ENCODE measurements at regions not wholly inside any gene's neighbourhood (a gene's known extent, or its start where the extent isn't known, plus 50 kb on each side); places are given as distances from the start of the nearest gene placed in this dataset.

DNA sequence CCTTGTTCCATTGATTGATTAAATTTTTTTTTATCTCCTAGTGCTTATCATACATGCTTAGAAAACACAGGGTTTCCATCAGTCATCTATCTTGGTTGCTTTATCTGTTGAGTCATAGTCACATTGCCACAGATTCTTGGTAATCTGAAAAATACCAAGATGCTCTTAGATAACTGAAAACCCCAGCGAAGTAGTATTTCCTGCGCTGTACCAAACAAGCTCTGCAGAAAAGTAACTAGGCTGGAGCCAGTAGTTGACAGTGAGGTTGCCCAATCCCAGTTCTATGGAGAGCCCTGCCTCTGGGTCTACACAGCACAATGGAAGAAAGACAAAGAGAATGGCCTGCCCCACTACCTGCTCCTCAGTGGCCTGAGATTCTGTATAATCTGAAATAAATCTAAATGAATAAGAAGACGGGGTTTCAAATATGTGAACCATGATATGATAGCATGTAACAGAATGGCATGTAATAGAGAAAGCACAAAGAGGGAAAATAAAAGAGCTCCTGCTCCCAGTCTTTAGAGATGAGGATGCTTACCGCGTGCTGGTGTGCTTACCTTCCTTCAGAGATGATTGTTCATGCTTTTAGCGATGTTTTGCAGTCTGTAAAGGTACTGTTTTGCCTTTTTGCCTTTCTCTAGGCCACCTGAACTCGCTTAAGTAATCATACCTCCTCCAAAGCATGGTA is 55.3 kb upstream of the RAPGEF2 start:
- no peaks in the 10 kb centered on the region for H3K27me3 ChIP-seq (ENCODE audit: control insufficient read depth, low read length)
- H3K4me2 ChIP-seq (ENCODE audit: low read length) = no peak overlapping the region
- no peak overlapping the region for H3K27ac ChIP-seq (ENCODE audit: low read depth, low read length)
- H3K9me3 ChIP-seq (ENCODE audit: control insufficient read depth, insufficient read depth, low read length) = no peaks in the 10 kb centered on the region
- no peaks in the 10 kb centered on the region for H3F3A ChIP-seq (ENCODE audit: control insufficient read depth, insufficient read depth)
- no peaks in the 10 kb centered on the region for H3K36me3 ChIP-seq (ENCODE audit: control insufficient read depth, low read length)
- peaks cover 23% of the 10 kb centered on the region for H3K4me1 ChIP-seq (ENCODE audit: control insufficient read depth, low read length)
- TF ChIP-seq, protein P1, sequence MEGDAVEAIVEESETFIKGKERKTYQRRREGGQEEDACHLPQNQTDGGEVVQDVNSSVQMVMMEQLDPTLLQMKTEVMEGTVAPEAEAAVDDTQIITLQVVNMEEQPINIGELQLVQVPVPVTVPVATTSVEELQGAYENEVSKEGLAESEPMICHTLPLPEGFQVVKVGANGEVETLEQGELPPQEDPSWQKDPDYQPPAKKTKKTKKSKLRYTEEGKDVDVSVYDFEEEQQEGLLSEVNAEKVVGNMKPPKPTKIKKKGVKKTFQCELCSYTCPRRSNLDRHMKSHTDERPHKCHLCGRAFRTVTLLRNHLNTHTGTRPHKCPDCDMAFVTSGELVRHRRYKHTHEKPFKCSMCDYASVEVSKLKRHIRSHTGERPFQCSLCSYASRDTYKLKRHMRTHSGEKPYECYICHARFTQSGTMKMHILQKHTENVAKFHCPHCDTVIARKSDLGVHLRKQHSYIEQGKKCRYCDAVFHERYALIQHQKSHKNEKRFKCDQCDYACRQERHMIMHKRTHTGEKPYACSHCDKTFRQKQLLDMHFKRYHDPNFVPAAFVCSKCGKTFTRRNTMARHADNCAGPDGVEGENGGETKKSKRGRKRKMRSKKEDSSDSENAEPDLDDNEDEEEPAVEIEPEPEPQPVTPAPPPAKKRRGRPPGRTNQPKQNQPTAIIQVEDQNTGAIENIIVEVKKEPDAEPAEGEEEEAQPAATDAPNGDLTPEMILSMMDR (IDR thresholded peaks at IDR 0.05; ENCODE audit: low read depth, low read length, poor library complexity, severe bottlenecking) = no peak
- TF ChIP-seq EZH2phosphoT487 (IDR thresholded peaks at IDR 0.05; ENCODE audit: borderline replicate concordance, low read length) = no peak
- no peaks in the 10 kb centered on the region for H4K20me1 ChIP-seq (ENCODE audit: control insufficient read depth, insufficient read depth, low read depth, low read length)
- H3K79me2 ChIP-seq (ENCODE audit: control insufficient read depth, low read length) = no peaks in the 10 kb centered on the region
- H3K4me3 ChIP-seq (ENCODE audit: low read length) = no peak overlapping the region
- H3K9me2 ChIP-seq (replicated peaks; ENCODE audit: control insufficient read depth, low read length) = no peaks in the 10 kb centered on the region

DNA sequence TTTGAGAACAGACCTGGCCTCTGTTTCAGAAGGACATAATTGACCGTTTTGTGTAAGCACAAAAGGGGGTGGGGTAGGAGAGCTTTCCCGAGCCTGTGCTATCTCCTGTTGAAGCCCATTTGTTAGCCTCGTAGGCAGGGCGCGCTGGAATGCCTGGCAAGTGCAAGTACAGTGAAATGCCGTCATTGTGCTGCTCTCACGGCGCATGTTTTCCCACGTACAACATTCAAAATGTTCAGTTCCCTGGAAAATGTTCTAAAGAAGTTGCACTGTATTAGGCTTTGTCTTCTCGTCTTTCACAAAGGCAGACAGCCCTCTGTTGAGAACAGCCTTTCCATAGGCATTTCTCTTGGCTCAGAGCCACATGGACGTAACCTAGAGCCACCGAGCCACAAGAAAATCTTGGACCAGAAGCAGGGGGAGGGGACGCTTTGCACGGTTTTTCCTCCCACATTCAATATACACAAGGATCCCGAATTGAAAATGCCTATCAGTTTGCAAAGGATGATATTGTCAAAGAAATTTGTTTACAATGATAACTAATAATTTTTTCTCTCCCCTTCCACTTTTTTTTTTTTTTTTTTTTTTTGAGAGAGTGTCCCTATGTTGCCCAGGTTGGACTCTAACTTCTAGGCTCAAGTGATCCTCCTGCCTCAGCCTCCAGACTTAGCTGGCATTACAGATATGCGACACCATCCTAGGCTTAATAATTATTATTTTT is 54.6 kb upstream of the RAPGEF2 start:
- Histone ChIP-seq H4K20me1 (ENCODE audit: control insufficient read depth, insufficient read depth, low read depth, low read length) (no peaks in the 10 kb centered on the region), H3K9me2 (replicated peaks; ENCODE audit: control insufficient read depth, low read length) (no peaks in the 10 kb centered on the region), H3K4me3 (ENCODE audit: low read length) (no peak overlapping the region), H3K4me2 (ENCODE audit: low read length) (no peak overlapping the region), H3K27me3 (ENCODE audit: control insufficient read depth, low read length) (no peaks in the 10 kb centered on the region), H3K79me2 (ENCODE audit: control insufficient read depth, low read length) (no peaks in the 10 kb centered on the region), H3K27ac (ENCODE audit: low read depth, low read length) (no peak overlapping the region), H3F3A (ENCODE audit: control insufficient read depth, insufficient read depth) (no peaks in the 10 kb centered on the region), H3K4me1 (ENCODE audit: control insufficient read depth, low read length) (peaks cover 23% of the 10 kb centered on the region), H3K9me3 (ENCODE audit: control insufficient read depth, insufficient read depth, low read length) (no peaks in the 10 kb centered on the region), H3K36me3 (ENCODE audit: control insufficient read depth, low read length) (no peaks in the 10 kb centered on the region)
- TF ChIP-seq, protein P1 (IDR thresholded peaks at IDR 0.05; ENCODE audit: low read depth, low read length, poor library complexity, severe bottlenecking) = no peak
- TF ChIP-seq EZH2phosphoT487 (IDR thresholded peaks at IDR 0.05; ENCODE audit: borderline replicate concordance, low read length) = no peak

DNA sequence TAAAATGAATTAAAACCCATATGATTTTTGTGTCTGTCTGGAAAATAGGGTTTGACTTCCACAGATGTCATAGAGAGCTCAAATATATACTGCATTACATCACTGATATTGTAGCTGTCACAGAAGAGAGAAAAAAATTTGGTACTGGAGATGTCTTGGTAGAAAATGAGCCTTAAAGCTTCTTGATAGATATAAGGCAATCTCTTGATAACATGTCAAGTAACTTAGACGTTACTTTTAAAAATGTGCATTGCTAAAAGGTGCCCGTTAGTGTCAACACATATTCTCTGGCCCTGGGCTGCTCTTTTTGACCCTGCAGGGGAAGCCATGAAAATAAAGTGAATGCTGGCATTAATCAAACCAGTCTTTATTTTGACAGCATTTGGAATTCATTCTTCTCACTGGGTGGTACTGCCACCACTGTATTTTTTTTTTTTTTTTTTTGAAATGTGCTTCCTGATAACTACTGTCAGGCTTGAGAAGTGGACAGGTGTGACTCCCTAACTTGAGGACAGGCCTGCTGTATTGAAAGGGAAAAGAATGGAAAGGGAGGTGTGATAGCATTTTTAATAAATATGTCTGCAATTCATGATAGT is 53.0 kb upstream of the RAPGEF2 start:
- no peaks in the 10 kb centered on the region for H3K79me2 ChIP-seq (ENCODE audit: control insufficient read depth, low read length)
- H3K27me3 ChIP-seq (ENCODE audit: control insufficient read depth, low read length) = no peaks in the 10 kb centered on the region
- no peaks in the 10 kb centered on the region for H3K9me2 ChIP-seq (replicated peaks; ENCODE audit: control insufficient read depth, low read length)
- H3K4me1 ChIP-seq (ENCODE audit: control insufficient read depth, low read length) = peaks cover 39% of the 10 kb centered on the region
- no peaks in the 10 kb centered on the region for H3K36me3 ChIP-seq (ENCODE audit: control insufficient read depth, low read length)
- no peaks in the 10 kb centered on the region for H3F3A ChIP-seq (ENCODE audit: control insufficient read depth, insufficient read depth)
- no peak overlapping the region for H3K4me2 ChIP-seq (ENCODE audit: low read length)
- no peak for TF ChIP-seq EZH2phosphoT487 (IDR thresholded peaks at IDR 0.05; ENCODE audit: borderline replicate concordance, low read length)
- TF ChIP-seq, protein P1 (IDR thresholded peaks at IDR 0.05; ENCODE audit: low read depth, low read length, poor library complexity, severe bottlenecking) = no peak
- H3K27ac ChIP-seq (ENCODE audit: low read depth, low read length) = no peak overlapping the region
- H3K4me3 ChIP-seq (ENCODE audit: low read length) = no peak overlapping the region
- no peaks in the 10 kb centered on the region for H4K20me1 ChIP-seq (ENCODE audit: control insufficient read depth, insufficient read depth, low read depth, low read length)
- no peaks in the 10 kb centered on the region for H3K9me3 ChIP-seq (ENCODE audit: control insufficient read depth, insufficient read depth, low read length)

Measured in DOHH2 (cell line).